ENCODE measurements at regions not wholly inside any gene's neighbourhood (a gene's known extent, or its start where the extent isn't known, plus 50 kb on each side); places are given as distances from the start of the nearest gene placed in this dataset.

GRCh38 chr2:194090251-194090905 is 1566.6 kb upstream of the SLC39A10 start:
- no peak for TF ChIP-seq CTCF (IDR thresholded peaks at IDR 0.05)
- no peak for TF ChIP-seq POLR2AphosphoS5 (IDR thresholded peaks at IDR 0.05)
- no peak for TF ChIP-seq POLR2A (IDR thresholded peaks at IDR 0.05)

All from breast epithelium (tissue), 3 donors.